GM10266 (cell line): ENCODE measurements at regions not wholly inside any gene's neighbourhood (a gene's known extent, or its start where the extent isn't known, plus 50 kb on each side); places are given as distances from the start of the nearest gene placed in this dataset.
"Not testable (repeated sequence)": the region's sequence is repeated elsewhere in the genome, so short reads cannot be mapped to it uniquely, and the experiment has no call there.

Experiments used
- DNase-seq: peaks from one replicate; pipeline ENCODE4 v3.0.0; 2012; ENCODE audit errors: extremely low spot score
- TF ChIP-seq, protein P1 (sequence below): IDR thresholded peaks from 2 replicates; pipeline ENCODE4 v1.5.1; 2012; ENCODE audit warnings: mild to moderate bottlenecking, low read depth; ENCODE audit not compliant: control insufficient read depth, insufficient read depth; ENCODE audit errors: missing control alignments

DNA sequence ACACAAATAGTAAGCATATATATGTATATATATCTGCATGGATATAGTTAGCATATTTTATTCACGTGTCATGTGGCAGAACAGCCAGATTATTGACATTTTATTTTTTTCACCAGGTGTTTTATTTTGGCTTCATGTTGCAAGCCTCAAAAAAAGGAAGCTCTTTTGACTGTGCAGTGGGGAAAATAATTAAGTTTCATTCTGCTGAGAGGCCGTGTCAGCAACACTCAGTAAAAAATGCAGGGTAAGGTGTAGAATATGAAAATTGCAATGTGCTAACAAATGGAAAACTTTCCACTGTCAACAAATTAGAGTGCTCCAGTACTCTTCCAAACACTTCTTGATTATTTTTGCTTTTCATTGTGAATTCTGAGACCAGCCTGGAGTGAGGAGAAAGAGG lies 511.5 kb downstream of the GLUD2 start:
- DNase-seq = no peak
- TF ChIP-seq, protein P1, sequence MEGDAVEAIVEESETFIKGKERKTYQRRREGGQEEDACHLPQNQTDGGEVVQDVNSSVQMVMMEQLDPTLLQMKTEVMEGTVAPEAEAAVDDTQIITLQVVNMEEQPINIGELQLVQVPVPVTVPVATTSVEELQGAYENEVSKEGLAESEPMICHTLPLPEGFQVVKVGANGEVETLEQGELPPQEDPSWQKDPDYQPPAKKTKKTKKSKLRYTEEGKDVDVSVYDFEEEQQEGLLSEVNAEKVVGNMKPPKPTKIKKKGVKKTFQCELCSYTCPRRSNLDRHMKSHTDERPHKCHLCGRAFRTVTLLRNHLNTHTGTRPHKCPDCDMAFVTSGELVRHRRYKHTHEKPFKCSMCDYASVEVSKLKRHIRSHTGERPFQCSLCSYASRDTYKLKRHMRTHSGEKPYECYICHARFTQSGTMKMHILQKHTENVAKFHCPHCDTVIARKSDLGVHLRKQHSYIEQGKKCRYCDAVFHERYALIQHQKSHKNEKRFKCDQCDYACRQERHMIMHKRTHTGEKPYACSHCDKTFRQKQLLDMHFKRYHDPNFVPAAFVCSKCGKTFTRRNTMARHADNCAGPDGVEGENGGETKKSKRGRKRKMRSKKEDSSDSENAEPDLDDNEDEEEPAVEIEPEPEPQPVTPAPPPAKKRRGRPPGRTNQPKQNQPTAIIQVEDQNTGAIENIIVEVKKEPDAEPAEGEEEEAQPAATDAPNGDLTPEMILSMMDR = no peak

DNA sequence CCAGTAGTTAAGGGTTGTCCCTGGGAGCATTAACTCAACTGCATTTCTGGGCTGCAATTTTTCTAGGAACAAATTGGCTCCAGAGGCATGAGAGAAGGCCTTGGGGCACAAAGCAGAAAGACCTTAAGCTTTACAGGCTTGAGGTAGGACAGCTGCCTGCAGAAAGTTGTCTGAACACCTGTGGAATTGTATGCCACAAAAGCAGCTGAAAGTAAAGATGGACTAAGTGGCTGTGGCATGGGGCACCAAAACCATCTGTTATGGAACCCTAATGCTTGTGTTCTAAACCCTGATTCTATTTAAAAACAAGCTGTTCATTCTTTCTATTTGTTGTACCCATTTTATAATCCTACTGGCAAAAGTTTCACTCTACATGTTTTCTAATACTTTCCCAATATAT lies 515.2 kb downstream of the GLUD2 start:
- TF ChIP-seq, protein P1 = no peak
- DNase-seq = no peak

DNA sequence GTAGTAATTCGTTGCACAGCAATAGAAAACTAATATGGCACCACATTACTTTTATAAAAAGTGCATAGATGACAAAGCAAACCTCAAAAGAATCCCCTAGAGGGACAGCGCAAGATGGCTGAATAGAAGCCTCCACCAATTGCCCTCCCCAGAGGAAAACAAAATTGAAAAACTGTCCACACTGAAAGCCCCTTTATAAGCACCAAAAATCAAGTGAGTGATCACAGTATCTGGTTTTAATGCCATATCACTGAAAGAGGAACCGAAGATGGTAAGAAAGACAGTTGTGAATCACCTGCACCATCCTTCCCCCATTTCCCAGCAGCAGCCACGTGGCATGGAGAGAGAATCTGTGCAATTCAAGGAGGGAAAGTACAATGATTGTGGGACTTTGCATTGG lies 522.2 kb downstream of the GLUD2 start:
- DNase-seq = no peak
- TF ChIP-seq, protein P1 = no peak

DNA sequence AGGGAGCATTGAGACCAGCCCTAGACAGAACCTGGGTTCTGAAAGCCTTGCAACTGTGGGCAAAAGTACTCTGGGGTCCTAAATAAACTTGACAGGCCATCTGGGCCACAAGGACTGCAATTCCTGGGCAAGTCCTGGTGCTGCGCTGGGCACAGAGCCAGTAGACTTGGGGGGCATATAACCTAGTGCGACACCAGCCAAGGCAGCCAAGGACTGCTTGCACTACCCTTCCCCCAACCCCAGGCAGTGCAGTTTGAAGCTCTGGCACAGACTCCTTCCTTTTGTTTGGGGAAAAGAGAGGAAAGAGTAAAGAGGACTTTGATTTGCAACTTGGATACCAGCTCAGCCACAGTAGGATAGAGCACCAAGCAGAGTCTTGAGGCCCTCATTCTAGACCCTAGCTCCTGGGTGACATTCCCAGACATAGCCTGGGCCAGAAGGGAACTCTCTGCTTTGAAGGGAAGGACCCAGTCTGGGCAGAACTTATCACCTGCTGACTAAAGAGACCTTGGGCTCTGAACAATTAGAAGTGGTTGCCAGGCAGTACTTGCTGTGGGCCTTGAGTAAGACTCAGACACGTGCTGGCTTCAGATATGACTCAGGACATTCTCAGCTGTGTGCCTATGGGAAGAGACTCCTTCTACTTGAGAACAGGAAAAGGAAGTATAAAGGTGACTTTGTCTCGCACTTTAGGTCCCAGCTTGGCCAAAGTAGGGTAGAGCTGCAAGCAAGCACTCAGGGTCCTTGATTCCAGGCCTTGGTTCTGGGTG lies 522.8 kb downstream of the GLUD2 start:
- TF ChIP-seq, protein P1 = no peak
- no peak for DNase-seq

DNA sequence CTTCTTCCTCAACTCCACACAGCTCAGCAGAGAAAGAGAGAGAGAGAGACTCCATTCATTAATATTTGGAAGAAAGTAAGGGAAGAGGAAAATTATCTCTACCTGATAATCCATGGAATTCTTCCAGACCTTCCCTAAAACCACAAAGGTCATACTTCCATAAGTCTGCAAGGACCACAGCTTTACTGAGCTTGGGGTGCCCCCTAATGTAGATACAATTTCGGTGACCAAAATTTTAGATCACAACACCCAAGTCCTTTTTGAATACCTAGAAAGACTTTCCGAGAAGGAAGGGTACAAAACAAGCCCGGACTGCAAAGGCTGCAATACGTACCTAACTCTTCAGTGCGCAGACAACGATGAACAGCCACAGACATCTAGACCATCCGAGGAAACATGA lies 523.9 kb downstream of the GLUD2 start:
- TF ChIP-seq, protein P1 = no peak
- no peak for DNase-seq

DNA sequence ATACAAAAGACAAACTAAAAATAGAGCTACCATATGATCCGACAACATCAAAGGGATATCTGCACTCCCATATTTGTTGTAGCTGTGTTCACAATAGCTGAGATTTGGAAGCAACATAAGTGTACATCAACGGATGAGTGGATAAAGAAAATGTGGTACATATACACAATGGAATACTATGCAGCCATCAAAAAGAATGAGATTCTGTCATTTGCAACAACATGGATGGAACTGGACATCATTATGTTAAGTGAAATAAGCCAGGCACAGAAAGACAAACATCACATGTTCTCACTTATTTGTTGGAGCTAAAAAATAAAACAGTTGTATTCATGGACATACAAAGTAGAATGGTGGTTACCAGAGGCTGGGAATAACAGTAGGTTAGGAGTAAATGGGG lies 527.0 kb downstream of the GLUD2 start:
- DNase-seq = not testable (repeated sequence)

DNA sequence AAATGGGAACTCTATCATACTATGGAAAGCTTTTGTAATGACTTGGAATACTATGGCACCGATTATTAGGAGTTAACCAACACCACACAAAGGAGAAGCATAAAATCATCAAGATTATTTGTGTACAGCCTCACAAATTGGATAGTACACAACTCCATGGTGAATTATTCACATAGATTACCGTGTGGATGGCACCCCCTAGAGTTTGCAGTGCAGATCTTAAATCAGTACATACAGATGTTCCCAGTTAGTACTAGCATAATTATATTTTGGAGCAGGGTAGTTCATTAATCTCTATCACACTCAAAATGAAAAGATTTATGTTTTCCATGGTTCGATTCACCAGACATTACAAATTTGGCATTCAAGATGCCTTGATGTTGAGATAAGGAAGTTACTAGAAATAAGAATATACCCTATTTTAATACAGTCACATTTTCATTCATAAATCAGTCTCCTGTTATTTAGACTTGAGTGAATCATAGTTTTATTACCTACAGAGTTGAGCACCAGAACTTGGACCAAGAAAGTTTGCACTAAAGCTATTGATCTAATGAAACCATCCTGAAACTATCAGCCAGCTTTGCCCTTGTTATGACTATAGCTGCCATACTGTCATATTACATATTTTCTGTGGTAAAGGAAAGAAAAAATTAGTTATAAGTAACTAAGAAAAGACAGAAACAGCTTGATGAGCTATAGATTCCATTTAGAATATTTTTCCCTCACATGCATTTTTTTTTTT lies 531.8 kb downstream of the GLUD2 start:
- no peak for DNase-seq

More for the DNA sequence above, 531.8 kb downstream of the GLUD2 start:
- TF ChIP-seq, protein P1 = peak; percentile 42
